Naive thymus-derived CD8-positive, alpha-beta T cell (primary cell): ENCODE measurements at regions not wholly inside any gene's neighbourhood (a gene's known extent, or its start where the extent isn't known, plus 50 kb on each side); places are given as distances from the start of the nearest gene placed in this dataset.

Source experiments
- ATAC-seq, 2 donors: fragments of 150-1000 bp; cut with Tn5 transposase in 1 of 2; sonication (Bioruptor Pico), chemical (Tn5 transposase) in 1 of 2; 1 replicate in 1 of 2; 2 replicates in 1 of 2; pipeline ENCODE4 v1.10.0; 2021; ENCODE audit warnings: mild to moderate bottlenecking in 2 of 2, moderate library complexity in 2 of 2
- POLR2A ChIA-PET: fragments of 350-600 bp; sonication (Branson Sonifier 250); formaldehyde crosslinking; loops from one replicate; lab custom pipeline; 2021; ENCODE audit warnings: antibody characterized with exemption; lab: Charles Lee
- DNase-seq, 10 donors: peaks; one replicate each; pipeline versions ENCODE4 v3.0.0 to v3.0.0-alpha.2; 2020 to 2022
- H3K27ac Mint-ChIP-seq, 10 donors: one replicate each; pipeline ENCODE4 v1.8.0; 2020 to 2022; ENCODE audit warnings: mild to moderate bottlenecking in 10 of 10, mixed read lengths in 10 of 10, moderate library complexity in 4 of 10, inconsistent platforms in 1 of 10
- H3K27me3 Mint-ChIP-seq, 5 donors: one replicate each; pipeline ENCODE4 v1.8.0; 2021 to 2022; ENCODE audit warnings: mixed read lengths in 5 of 5
- H3K36me3 Mint-ChIP-seq, 3 donors: one replicate each; pipeline ENCODE4 v1.8.0; 2020 to 2022; ENCODE audit warnings: mixed read lengths in 3 of 3, mild to moderate bottlenecking in 2 of 3, inconsistent platforms in 1 of 3
- H3K4me1 Mint-ChIP-seq, 4 donors: one replicate each; pipeline ENCODE4 v1.8.0; 2021 to 2022; ENCODE audit warnings: mixed read lengths in 4 of 4
- H3K4me3 Mint-ChIP-seq, 10 donors: one replicate each; pipeline ENCODE4 v1.8.0; 2020 to 2022; ENCODE audit warnings: mild to moderate bottlenecking in 10 of 10, mixed read lengths in 10 of 10, moderate library complexity in 6 of 10, inconsistent platforms in 1 of 10
- H3K9me3 Mint-ChIP-seq, 9 donors: one replicate each; pipeline ENCODE4 v1.8.0; 2020 to 2022; ENCODE audit warnings: mixed read lengths in 9 of 9, mild to moderate bottlenecking in 3 of 9, inconsistent platforms in 1 of 9, moderate library complexity in 1 of 9

DNA sequence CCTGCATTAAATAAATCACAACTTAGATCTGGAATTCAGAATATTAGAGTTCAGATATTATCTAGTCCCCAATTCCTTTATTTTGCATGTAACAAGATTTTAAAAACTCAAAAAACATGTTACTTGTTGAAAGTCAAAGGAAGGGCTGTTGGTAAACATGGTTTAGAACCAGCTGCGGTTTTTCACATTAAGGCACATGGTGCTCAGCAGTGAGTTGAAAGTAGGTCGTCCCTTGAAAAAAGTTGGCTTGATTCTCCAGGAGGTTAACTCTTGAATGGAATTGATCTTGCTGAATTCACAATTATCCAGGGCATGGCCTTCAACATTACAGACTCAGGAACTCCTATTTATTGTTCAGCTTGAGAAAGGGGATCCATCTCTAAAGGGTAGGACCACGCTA is 277.1 kb upstream of the DUSP10 start:
- DNase-seq = no peak
- no peak for ATAC-seq
- H3K4me1 Mint-ChIP-seq = no peaks in the 10 kb centered on the region
- no peaks in the 10 kb centered on the region for H3K9me3 Mint-ChIP-seq
- H3K27me3 Mint-ChIP-seq = peaks cover 0 to 9% (median 1%) of the 10 kb centered on the region in 5 donors
- no peak overlapping the region for H3K27ac Mint-ChIP-seq
- H3K36me3 Mint-ChIP-seq = no peaks in the 10 kb centered on the region
- POLR2A ChIA-PET = interaction anchor here (0.8 kb wide), 1 partner anchor 39 kb away, joined by 3 read pairs; no protein-coding TSS in a partner anchor
- no peak overlapping the region for H3K4me3 Mint-ChIP-seq

DNA sequence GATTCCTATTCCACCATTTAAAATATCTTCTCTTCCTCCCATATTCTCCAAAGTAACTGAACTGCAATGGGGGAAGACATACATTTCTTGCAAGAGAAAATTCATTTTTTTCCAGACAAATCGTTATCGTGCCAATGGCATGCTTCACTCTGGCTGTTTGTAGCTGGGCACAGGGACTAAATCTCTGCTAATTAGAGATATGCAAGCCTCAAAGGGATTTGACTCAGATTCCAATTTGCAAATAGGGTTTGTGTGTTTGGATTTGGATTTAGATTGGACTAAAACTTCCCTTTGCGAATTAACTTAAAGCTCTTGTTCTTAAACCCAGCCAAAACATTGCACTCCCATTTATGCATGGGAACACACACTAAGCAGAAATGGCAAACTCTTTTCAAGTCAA is 276.2 kb upstream of the DUSP10 start:
- H3K9me3 Mint-ChIP-seq = no peaks in the 10 kb centered on the region
- ATAC-seq (no peak), DNase-seq (no peak)
- H3K27me3 Mint-ChIP-seq = peaks cover 0 to 9% (median 3%) of the 10 kb centered on the region in 5 donors
- H3K27ac Mint-ChIP-seq = no peak overlapping the region
- POLR2A ChIA-PET = no interaction called here
- H3K4me1 Mint-ChIP-seq = no peaks in the 10 kb centered on the region
- H3K36me3 Mint-ChIP-seq = no peaks in the 10 kb centered on the region
- no peak overlapping the region for H3K4me3 Mint-ChIP-seq

DNA sequence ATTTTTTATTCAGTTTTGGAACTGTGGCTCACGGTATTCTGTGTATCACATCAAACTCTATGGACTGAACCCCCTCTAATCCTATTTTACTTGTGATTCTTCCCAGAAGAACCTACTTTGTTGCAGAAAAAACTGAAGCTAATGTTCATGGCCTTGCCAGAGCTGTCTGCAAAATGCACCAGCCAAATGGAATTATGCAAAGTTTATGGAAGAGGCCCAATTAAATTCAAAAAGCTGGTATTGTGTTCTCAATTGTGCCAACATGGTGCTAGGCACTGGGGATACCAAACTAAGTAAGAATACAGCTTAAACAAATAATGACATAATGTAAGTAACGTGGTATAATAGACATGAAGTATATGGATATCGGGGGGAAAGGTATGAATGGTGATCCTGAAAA is 273.8 kb upstream of the DUSP10 start:
- Mint-ChIP-seq H3K9me3 (no peaks in the 10 kb centered on the region), H3K4me1 (no peaks in the 10 kb centered on the region), H3K27me3 (peaks cover 0 to 5% (median 2%) of the 10 kb centered on the region in 5 donors), H3K4me3 (no peak overlapping the region), H3K36me3 (no peaks in the 10 kb centered on the region), H3K27ac (no peak overlapping the region)
- DNase-seq (no peak), ATAC-seq (no peak)
- POLR2A ChIA-PET = no interaction called here

DNA sequence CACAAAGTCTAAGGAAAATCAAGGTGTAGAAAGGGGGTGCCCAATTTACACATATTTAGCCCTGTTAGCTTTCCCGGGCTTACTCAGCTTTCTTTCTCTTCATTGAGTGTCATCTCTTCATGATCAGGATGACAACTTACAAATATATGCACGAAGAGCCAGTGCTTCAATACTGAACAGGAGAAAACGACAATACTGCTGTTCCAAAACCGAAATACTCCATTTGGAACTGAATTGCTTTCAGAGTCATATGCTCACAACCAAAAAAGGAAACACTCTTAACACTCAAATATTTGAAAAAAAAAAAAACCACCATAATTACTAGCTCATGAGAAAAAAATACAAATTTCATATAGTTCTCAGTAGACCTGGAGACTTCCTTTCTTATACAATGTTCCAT is 272.1 kb upstream of the DUSP10 start:
- Mint-ChIP-seq H3K36me3 (no peaks in the 10 kb centered on the region), H3K9me3 (no peaks in the 10 kb centered on the region), H3K27ac (no peak overlapping the region), H3K4me3 (no peak overlapping the region), H3K4me1 (peaks cover 0 to under 1% (median 0%) of the 10 kb centered on the region in 4 donors), H3K27me3 (peaks cover 0 to 5% (median 2%) of the 10 kb centered on the region in 5 donors)
- DNase-seq (no peak), ATAC-seq (no peak)
- POLR2A ChIA-PET = no interaction called here

DNA sequence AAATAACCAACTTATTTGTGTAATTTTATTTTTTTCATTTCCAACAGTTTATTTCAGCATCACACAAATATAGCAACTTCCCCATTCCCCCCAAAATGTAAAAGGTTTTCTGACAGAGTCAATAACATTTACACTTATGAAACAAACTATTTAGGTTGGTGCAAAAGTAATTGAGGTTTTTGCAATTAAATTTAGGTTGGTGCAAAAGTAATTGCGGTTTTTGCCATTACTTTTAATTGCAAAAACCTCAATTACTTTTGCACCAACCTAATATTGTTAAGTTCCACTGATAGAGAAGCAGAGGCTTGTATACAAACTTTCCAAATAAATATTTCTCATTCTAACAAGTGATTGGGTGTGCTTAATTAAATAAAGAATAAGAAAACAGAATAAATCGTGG is 270.9 kb upstream of the DUSP10 start:
- H3K27ac Mint-ChIP-seq = no peak overlapping the region
- ATAC-seq (no peak), DNase-seq (no peak)
- H3K27me3 Mint-ChIP-seq = peaks cover 0 to 5% (median 2%) of the 10 kb centered on the region in 5 donors
- POLR2A ChIA-PET = no interaction called here
- H3K4me1 Mint-ChIP-seq = peaks cover 0 to 2% (median 1%) of the 10 kb centered on the region in 4 donors
- H3K4me3 Mint-ChIP-seq = no peak overlapping the region
- H3K36me3 Mint-ChIP-seq = no peaks in the 10 kb centered on the region
- H3K9me3 Mint-ChIP-seq = no peaks in the 10 kb centered on the region

DNA sequence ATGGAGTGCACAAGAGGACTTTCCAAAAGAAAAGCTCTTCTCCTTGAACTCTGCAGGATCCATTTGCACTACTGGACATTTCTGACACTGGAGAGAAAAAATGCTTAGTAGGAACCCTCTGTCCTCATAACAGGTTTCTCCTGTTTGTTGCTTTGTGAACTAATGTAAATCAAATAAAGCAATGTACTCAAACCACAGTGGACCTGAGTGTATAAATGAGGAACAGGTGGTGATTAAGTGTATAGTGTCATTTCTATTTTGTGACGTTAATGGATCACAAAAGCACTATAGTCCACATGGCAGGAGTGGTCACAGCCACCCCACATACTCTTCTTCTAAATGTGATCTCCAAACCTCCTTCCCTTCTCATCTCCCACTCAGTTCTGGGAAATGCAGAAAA is 268.4 kb upstream of the DUSP10 start:
- peaks cover 0 to 2% (median 1%) of the 10 kb centered on the region in 4 donors for H3K4me1 Mint-ChIP-seq
- POLR2A ChIA-PET = no interaction called here
- no peak overlapping the region for H3K27ac Mint-ChIP-seq
- no peaks in the 10 kb centered on the region for H3K36me3 Mint-ChIP-seq
- H3K27me3 Mint-ChIP-seq = peaks cover 0 to 4% (median 1%) of the 10 kb centered on the region in 5 donors
- DNase-seq (no peak), ATAC-seq (no peak)
- H3K9me3 Mint-ChIP-seq = no peaks in the 10 kb centered on the region
- H3K4me3 Mint-ChIP-seq = no peak overlapping the region

DNA sequence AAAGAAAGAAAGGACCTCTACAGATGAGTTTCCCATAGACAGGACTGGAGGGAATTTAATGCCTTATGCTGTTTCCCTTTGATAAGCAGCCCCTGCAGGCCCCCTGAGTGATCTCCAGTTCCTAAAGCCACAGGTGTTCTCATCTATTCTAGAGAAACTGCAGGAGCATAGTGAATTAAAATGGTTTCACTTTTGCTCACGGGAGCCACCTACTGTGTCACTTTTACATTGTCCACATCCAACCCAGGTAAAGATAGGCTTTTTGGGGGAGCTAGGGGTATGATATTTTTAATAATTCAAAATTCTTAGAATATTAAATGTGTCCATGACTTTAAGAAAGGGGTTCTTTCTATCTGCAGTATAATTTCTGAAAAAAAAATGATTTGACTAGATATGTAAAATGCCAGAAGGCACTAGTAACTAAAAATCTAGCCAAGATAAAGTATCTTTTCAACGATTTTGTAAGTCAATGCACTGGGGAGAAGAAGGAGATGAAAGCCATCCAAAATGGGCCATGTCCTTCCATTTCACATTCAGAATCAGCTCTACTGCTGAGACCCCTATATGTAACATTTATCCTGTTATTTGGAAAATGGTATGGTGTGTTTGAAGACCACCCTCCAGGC is 267.3 kb upstream of the DUSP10 start:
- H3K27me3 Mint-ChIP-seq = peaks cover 0 to 8% (median 1%) of the 10 kb centered on the region in 5 donors
- ATAC-seq = peak; percentile 54 to 62
- H3K9me3 Mint-ChIP-seq = no peaks in the 10 kb centered on the region
- peak overlapping the region in 5 of 10 donors; percentile 32 to 58 (median 50) for H3K4me3 Mint-ChIP-seq
- no peaks in the 10 kb centered on the region for H3K36me3 Mint-ChIP-seq
- POLR2A ChIA-PET = no interaction called here
- H3K4me1 Mint-ChIP-seq = peaks cover 0 to 2% (median 1%) of the 10 kb centered on the region in 4 donors
- peak in 6 of 10 donors; percentile 7 to 64 (median 31) for DNase-seq
- peak overlapping the region in 1 of 10 donors; percentile 51 for H3K27ac Mint-ChIP-seq

DNA sequence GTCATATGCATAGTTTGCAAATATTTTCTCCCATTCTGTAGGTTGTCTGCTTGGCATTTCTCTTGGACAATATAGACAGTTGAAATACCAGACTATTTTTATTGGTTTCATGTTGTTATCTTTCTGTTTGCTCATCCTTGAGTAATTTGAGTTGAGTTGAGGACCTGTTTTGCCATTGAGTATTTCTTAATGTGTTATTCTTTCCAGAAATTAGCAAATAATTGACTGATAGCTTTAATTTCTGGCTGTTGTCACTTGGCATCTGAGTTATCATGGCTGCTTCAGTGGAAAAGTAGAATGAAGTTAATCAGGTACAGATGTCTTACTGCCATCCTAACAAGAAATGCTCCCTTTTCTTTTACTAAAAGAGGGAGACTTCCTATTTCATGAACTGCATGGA is 264.8 kb upstream of the DUSP10 start:
- H3K27me3 Mint-ChIP-seq = peaks cover 0 to 8% (median 0%) of the 10 kb centered on the region in 5 donors

DNA sequence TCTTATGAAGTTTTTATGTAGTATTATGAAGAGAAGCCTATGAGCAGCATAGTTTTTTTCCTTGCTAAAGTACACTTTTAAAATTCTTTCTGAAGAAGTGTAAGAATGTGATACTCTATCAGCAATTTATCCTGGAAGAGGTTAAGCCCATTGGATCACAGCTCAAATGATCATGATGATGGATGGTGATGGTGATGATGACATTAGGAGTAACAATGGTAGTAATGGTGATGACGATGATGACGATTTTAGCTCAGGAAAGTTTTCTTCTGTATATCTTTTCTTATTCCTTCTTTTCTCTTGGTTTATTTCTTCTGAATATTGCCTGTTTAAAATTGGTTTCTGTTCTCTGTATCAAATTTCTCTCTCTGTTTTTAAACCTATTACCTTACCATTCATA is 262.9 kb upstream of the DUSP10 start:
- ATAC-seq = no peak
- no peaks in the 10 kb centered on the region for H3K9me3 Mint-ChIP-seq
- H3K4me3 Mint-ChIP-seq = no peak overlapping the region
- DNase-seq = no peak
- no peak overlapping the region for H3K27ac Mint-ChIP-seq
- peaks cover 0 to 2% (median 1%) of the 10 kb centered on the region in 4 donors for H3K4me1 Mint-ChIP-seq
- no peaks in the 10 kb centered on the region for H3K36me3 Mint-ChIP-seq
- POLR2A ChIA-PET = no interaction called here
- peaks cover 0 to 4% (median 0%) of the 10 kb centered on the region in 5 donors for H3K27me3 Mint-ChIP-seq

More for the DNA sequence above, 264.8 kb upstream of the DUSP10 start:
- Mint-ChIP-seq H3K4me1 (peaks cover 0 to 2% (median 1%) of the 10 kb centered on the region in 4 donors), H3K4me3 (no peak overlapping the region), H3K9me3 (no peaks in the 10 kb centered on the region), H3K27ac (no peak overlapping the region), H3K36me3 (no peaks in the 10 kb centered on the region)
- ATAC-seq (no peak), DNase-seq (no peak)
- POLR2A ChIA-PET = no interaction called here

DNA sequence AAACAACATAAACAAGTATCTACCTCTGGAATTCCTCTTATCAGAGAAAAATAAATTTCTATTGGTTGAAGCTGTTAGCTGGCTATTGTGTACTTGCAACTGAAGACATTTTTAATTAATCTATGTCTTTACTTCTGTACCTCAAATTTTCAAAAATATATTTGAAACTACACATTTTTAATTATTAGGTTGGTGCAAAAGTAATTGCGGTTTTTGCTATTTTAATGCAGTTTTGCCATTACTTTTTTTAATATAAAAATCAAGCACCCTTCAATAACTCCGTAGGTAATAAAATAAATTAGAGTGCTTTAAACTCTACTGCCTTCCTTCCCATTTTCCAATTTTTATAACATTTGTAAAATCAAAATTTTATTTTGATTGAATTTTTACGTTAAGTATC is 262.1 kb upstream of the DUSP10 start:
- no peaks in the 10 kb centered on the region for H3K36me3 Mint-ChIP-seq
- no peaks in the 10 kb centered on the region for H3K9me3 Mint-ChIP-seq
- DNase-seq = no peak
- no peak overlapping the region for H3K4me3 Mint-ChIP-seq
- ATAC-seq = no peak
- POLR2A ChIA-PET = no interaction called here
- peaks cover 0 to 2% (median under 1%) of the 10 kb centered on the region in 4 donors for H3K4me1 Mint-ChIP-seq
- H3K27me3 Mint-ChIP-seq = peaks cover 0 to 4% (median 0%) of the 10 kb centered on the region in 5 donors
- no peak overlapping the region for H3K27ac Mint-ChIP-seq

DNA sequence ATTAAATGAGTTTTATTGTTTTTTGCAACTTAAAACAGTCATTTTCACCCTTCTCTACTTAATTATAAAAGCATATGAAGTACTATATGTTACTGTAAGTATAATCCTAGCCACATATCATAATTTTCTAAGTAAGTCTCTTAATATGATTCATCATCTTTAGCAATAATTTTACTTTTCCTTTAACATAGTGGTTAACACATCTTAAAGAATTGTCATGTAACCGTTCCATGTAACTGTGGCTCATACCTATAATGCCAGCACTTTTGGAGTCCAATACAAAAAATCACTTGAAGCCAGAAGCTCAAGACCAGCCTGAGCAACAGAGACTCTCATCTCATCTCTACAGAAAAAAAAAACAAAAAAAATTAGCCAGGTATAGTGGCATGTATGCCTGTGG is 260.6 kb upstream of the DUSP10 start:
- Mint-ChIP-seq H3K9me3 (no peaks in the 10 kb centered on the region), H3K4me1 (no peaks in the 10 kb centered on the region), H3K36me3 (no peaks in the 10 kb centered on the region), H3K27me3 (peaks cover 0 to 4% (median 0%) of the 10 kb centered on the region in 5 donors), H3K4me3 (no peak overlapping the region), H3K27ac (no peak overlapping the region)
- POLR2A ChIA-PET = no interaction called here
- DNase-seq (no peak), ATAC-seq (no peak)

DNA sequence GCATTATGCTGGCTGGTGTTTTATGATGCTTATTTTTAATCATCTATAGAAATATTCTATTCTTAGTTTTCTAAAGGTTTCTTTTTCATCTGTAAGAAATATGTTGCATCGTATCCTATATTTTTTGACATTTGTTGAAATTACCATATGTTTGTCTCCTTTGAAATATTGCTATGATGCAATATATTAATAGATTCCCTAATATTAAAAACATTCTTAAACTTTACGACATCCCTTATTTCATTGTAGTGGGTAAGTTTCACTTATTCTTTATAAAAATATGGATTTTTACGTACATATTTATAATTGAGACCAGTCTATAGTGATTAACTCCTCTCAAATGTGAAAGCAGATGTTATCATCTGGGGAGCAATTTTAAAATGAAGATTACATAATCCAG is 258.2 kb upstream of the DUSP10 start:
- ATAC-seq (no peak), DNase-seq (no peak)

DNA sequence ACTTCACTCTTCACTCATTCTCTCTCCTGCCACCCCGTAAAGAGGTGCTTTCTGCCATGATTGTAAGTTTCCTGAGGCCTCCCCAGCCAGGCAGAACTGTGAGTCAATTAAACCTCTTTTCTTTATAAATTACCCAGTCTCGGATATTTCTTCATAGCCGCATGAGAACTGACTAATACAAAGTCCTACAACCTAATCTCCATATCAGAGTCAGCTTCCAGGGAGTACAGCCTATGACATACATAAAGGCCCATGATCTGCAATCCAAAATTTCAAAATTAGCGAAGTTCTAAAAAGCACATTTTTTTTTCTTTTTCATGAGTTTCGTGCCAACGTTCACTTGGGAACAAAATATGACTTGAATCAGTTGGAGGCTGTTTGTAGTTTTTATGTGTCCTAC is 256.9 kb upstream of the DUSP10 start:
- Mint-ChIP-seq H3K4me1 (peaks cover 0 to 10% (median 5%) of the 10 kb centered on the region in 4 donors), H3K36me3 (no peaks in the 10 kb centered on the region), H3K4me3 (no peak overlapping the region), H3K27ac (no peak overlapping the region), H3K9me3 (no peaks in the 10 kb centered on the region), H3K27me3 (no peaks in the 10 kb centered on the region)
- POLR2A ChIA-PET = no interaction called here
- DNase-seq = no peak
- ATAC-seq = no peak

More for the DNA sequence above, 258.2 kb upstream of the DUSP10 start:
- Mint-ChIP-seq H3K36me3 (no peaks in the 10 kb centered on the region), H3K27ac (no peak overlapping the region), H3K27me3 (peaks cover 0 to 4% (median 0%) of the 10 kb centered on the region in 5 donors), H3K4me3 (no peak overlapping the region), H3K9me3 (no peaks in the 10 kb centered on the region), H3K4me1 (no peaks in the 10 kb centered on the region)
- POLR2A ChIA-PET = no interaction called here

DNA sequence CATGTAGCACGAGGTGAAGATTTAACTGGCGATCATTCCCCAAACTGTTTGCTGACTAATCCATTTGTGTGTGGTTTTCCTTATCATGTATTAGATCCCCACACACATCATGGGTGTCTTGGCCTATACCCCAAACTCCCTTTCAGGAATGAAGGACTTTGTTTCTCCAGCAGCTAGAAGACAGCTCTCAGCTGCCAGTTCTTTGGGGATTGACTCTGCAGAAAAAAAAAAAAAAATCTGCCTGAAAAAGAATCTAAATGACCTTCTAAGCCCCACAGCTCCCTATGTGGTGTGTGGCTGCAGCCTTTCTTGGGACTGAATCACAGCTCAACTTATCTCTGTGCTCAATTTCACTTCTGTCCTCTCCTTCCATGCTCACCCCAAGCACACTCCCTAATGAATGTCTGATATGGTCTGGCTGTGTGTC is 256.3 kb upstream of the DUSP10 start:
- Mint-ChIP-seq H3K4me3 (no peak overlapping the region), H3K27ac (no peak overlapping the region), H3K27me3 (no peaks in the 10 kb centered on the region), H3K36me3 (no peaks in the 10 kb centered on the region), H3K9me3 (no peaks in the 10 kb centered on the region), H3K4me1 (peaks cover 0 to 10% (median 5%) of the 10 kb centered on the region in 4 donors)
- POLR2A ChIA-PET = no interaction called here
- ATAC-seq = no peak
- no peak for DNase-seq
